Pancreas (tissue), 10 donors: ENCODE measurements at regions not wholly inside any gene's neighbourhood (a gene's known extent, or its start where the extent isn't known, plus 50 kb on each side); places are given as distances from the start of the nearest gene placed in this dataset.

Source experiments
- ATAC-seq, 4 donors: fragments of 200-7000 bp; cut with Tn5 transposase; one replicate each; pipeline versions ENCODE4 v1.8.0 to v1.9.1; 2020; ENCODE audit warnings: mild to moderate bottlenecking in 4 of 4, moderate library complexity in 4 of 4
- DNase-seq, 6 donors: peaks; one replicate each; pipeline ENCODE4 v3.0.0-alpha.2; 2020
- FAIRE-seq: peaks from 2 replicates; lab custom pipeline; 2012; peaks lifted over from hg19 to GRCh38; lab: Jason Lieb, UNC
- H3K27ac ChIP-seq, 4 donors: fragments of 200-600 bp; sonication (generic); 1 replicate in 3 of 4; 2 replicates in 1 of 4; pipeline versions ENCODE4 v1.5.0 to v1.8.0; 2020
- H3K27me3 ChIP-seq, 4 donors: fragments of 200-600 bp; one replicate each; pipeline ENCODE4 v1.8.0; 2021
- H3K36me3 ChIP-seq, 3 donors: fragments of 200-600 bp; sonication (generic) in 1 of 3; one replicate each; pipeline versions ENCODE4 v1.5.0 to v1.8.0; 2020 to 2021
- H3K4me1 ChIP-seq, 3 donors: fragments of 200-600 bp; one replicate each; pipeline ENCODE4 v1.8.0; 2021
- H3K4me3 ChIP-seq, 4 donors: fragments of 200-600 bp; sonication (generic) in 2 of 4; one replicate each; pipeline versions ENCODE4 v1.5.0 to v1.8.0; 2020 to 2021
- H3K9me3 ChIP-seq, 4 donors: fragments of 200-600 bp; one replicate each; pipeline ENCODE4 v1.8.0; 2021
- WGBS, 2 donors: extraction: QIAGEN DNeasy Blood & Tissue Kit; methylation state at CpG; one replicate each; pipeline ENCODE4 v1.1.7; 2013; 5-methylcytosine and 5-hydroxymethylcytosine counted together
- intact Hi-C, 3 donors: fragments of 100-400 bp; cut with DNase I; formaldehyde crosslinking; loops; one replicate each; pipeline versions ENCODE4 v1.11.1 to v1.14.2; 2022
- TF ChIP-seq, protein P1 (sequence below), 4 donors: fragments of 200-600 bp; sonication (generic) in 3 of 4; IDR thresholded peaks; one replicate each; pipeline versions ENCODE4 v1.5.0 to v1.8.0; 2021; ENCODE audit warnings: antibody characterized with exemption in 4 of 4
- donor health status: healthy with polysubstance abuse.
- donor health status: DM: no; HTN: no; CAD: no; lungs with moderate emphysema.
- donor health status: DM: no; HTN: no; CAD: no.
- donor health status: control.
- donor health status: control.
- donor health status: Bipolar disorder and iron deficiency.
- donor health status: DM: yes; HTN: yes; CAD: no.
- donor health status: DM: no; HTN: no; CAD: no.
- donor health status: DM: no; HTN: no; CAD: no.
- donor health status: DM: yes; HTN: yes; CAD: no.

DNA sequence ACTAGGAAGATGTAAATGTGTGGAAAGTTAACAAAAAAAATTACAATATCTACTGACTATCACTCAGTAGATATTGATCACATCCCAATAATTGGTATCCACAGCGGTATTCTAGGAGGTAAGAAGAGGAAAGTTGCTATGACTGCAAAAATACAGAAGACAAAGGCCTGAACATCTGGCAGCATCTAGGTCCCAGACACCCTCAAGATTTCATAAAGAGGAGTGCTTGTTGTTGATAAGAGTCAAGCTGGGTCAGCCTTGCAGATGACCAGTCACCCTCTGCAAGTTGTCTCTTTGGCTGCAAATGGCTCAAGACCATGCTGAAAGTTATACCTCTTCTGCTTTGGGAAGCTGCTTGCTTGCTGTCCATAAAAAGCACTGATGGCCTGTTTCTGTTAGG is 179.8 kb upstream of the FOXN2 start:
- TF ChIP-seq, protein P1, sequence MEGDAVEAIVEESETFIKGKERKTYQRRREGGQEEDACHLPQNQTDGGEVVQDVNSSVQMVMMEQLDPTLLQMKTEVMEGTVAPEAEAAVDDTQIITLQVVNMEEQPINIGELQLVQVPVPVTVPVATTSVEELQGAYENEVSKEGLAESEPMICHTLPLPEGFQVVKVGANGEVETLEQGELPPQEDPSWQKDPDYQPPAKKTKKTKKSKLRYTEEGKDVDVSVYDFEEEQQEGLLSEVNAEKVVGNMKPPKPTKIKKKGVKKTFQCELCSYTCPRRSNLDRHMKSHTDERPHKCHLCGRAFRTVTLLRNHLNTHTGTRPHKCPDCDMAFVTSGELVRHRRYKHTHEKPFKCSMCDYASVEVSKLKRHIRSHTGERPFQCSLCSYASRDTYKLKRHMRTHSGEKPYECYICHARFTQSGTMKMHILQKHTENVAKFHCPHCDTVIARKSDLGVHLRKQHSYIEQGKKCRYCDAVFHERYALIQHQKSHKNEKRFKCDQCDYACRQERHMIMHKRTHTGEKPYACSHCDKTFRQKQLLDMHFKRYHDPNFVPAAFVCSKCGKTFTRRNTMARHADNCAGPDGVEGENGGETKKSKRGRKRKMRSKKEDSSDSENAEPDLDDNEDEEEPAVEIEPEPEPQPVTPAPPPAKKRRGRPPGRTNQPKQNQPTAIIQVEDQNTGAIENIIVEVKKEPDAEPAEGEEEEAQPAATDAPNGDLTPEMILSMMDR (IDR thresholded peaks at IDR 0.05), result no peak
- ATAC-seq, result no peak

DNA sequence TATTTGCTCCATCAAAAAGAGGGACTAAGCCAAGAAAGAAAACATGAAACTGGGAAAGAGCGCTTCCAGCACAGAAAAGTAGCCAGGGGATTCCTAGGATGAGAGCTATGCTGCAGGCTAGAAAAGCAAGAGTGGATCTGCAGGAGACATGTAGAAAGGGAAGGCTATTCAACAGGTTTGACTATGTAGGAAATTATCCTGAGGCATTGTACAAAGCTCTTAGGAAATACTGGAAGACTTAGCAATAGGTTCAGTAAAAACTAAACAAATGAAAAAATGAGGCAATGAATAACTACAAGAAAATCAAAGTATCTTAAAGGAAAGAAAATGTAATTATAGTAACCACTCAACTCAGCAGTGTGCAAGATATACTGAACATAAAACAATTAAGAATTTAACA is 178.7 kb upstream of the FOXN2 start:
- Histone ChIP-seq H3K9me3 (no peaks in the 10 kb centered on the region), H3K4me1 (no peaks in the 10 kb centered on the region), H3K27ac (no peak overlapping the region), H3K27me3 (no peaks in the 10 kb centered on the region), H3K4me3 (no peak overlapping the region), H3K36me3 (no peaks in the 10 kb centered on the region)
- DNase-seq (no peak), FAIRE-seq (no peak), ATAC-seq (no peak)
- TF ChIP-seq, protein P1 (IDR thresholded peaks at IDR 0.05), result no peak
- intact Hi-C loops, result no loop called here
- 91 to 100% methylated on average over 1 of the region's 1 CpG for WGBS, 2 donors

More for the DNA sequence above, 179.8 kb upstream of the FOXN2 start:
- Histone ChIP-seq H3K4me3 (no peak overlapping the region), H3K36me3 (no peaks in the 10 kb centered on the region), H3K27ac (no peak overlapping the region), H3K9me3 (no peaks in the 10 kb centered on the region), H3K4me1 (no peaks in the 10 kb centered on the region), H3K27me3 (no peaks in the 10 kb centered on the region)
- 90 to 95% methylated on average over 1 of the region's 1 CpG for WGBS, 2 donors
- DNase-seq (no peak), FAIRE-seq (no peak)
- intact Hi-C loops, result no loop called here

DNA sequence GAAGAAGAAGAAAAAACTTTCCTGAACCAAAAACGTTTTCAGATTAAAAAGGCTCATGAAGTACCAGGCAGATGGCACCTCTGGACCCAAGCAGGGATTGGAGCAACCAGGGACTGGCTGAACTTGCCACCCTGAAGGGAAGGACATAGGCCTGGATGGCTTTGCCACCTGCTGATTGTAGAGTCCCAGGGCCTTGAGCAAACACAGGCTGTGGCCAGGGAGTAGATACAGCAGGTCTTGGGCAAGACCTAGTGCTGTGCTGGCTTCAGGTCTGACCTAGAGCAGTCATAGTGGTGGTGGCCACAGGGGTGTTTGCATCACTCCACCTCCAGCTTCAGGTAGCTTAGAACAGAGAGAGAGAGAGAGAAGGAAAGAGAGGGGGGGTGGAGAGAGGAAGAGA is 176.7 kb upstream of the FOXN2 start:
- no peak for ATAC-seq
- Histone ChIP-seq H3K9me3 (no peaks in the 10 kb centered on the region), H3K27ac (no peak overlapping the region), H3K36me3 (no peaks in the 10 kb centered on the region), H3K27me3 (no peaks in the 10 kb centered on the region), H3K4me1 (no peaks in the 10 kb centered on the region), H3K4me3 (no peak overlapping the region)
- TF ChIP-seq, protein P1 (IDR thresholded peaks at IDR 0.05), result no peak
- no peak for FAIRE-seq
- intact Hi-C loops, result no loop called here
- no peak for DNase-seq
- 16 to 23% methylated on average over 1 of the region's 1 CpG for WGBS, 2 donors

DNA sequence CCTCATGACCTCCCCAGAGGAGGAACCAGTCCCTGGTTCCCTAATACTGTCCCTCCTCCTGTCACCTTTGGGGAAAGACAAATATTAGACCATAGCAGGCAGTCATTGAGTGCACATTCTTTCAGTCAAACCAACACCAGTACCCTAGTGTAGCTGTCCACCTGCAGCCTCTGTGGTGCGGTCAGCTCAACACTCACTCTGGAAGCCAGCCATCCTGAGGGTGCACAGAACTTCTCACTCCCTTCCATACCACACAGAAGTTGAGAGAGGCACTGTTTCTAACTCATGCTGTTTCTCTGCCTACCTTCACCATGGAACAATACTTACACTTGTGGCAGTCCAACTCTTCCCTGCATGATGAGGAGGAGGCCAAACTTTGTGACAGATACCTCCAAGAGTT is 175.6 kb upstream of the FOXN2 start:
- no peak for DNase-seq
- TF ChIP-seq, protein P1 (IDR thresholded peaks at IDR 0.05), result no peak
- ATAC-seq, result no peak
- Histone ChIP-seq H3K36me3 (no peaks in the 10 kb centered on the region), H3K27me3 (no peaks in the 10 kb centered on the region), H3K4me1 (no peaks in the 10 kb centered on the region), H3K27ac (no peak overlapping the region), H3K9me3 (no peaks in the 10 kb centered on the region), H3K4me3 (no peak overlapping the region)
- FAIRE-seq, result no peak
- intact Hi-C loops, result no loop called here
- WGBS, 2 donors, result 0% methylated on average over 1 of the region's 1 CpG

DNA sequence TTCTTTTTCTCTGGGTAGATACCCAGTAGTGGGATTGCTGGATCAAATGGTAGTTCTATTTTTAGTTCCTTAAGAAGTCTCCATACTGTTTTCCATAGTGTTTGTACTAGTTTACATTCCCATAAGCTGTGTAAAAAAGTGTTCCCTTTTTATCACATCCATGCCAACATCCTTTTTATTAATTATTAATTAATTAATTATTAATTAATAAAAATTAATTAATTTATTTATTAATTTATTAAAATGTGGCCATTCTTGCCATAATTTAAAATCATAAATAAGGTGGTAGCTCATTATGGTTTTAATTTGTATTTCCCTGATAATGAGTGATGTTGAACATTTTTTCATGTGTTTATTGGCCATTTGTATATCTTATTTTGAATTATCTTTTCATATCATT is 173.9 kb upstream of the FOXN2 start:
- DNase-seq, result no peak
- intact Hi-C loops, result no loop called here
- no peaks in the 10 kb centered on the region for H3K4me1 ChIP-seq
- H3K4me3 ChIP-seq, result no peak overlapping the region
- H3K27me3 ChIP-seq, result no peaks in the 10 kb centered on the region
- no peak for FAIRE-seq
- H3K36me3 ChIP-seq, result no peaks in the 10 kb centered on the region
- H3K9me3 ChIP-seq, result no peaks in the 10 kb centered on the region
- no peak overlapping the region for H3K27ac ChIP-seq
- no peak for ATAC-seq
- TF ChIP-seq, protein P1 (IDR thresholded peaks at IDR 0.05), result no peak
